Small intestine (tissue), 7 donors: ENCODE measurements at regions not wholly inside any gene's neighbourhood (a gene's known extent, or its start where the extent isn't known, plus 50 kb on each side); places are given as distances from the start of the nearest gene placed in this dataset.

Experiments used
- DNase-seq, 2 donors: peaks; one replicate each; pipeline versions ENCODE4 v3.0.0 to v3.0.0-alpha.2; 2013
- FAIRE-seq: peaks from 2 replicates; lab custom pipeline; 2012; peaks lifted over from hg19 to GRCh38; lab: Jason Lieb, UNC
- H3K27ac ChIP-seq, 3 donors: one replicate each; pipeline ENCODE4 v1.5.1; 2013; ENCODE audit warnings: low read length in 2 of 3, mild to moderate bottlenecking in 2 of 3, control low read depth in 1 of 3, inconsistent platforms in 1 of 3, low read depth in 1 of 3, moderate library complexity in 1 of 3
- H3K27me3 ChIP-seq, 3 donors: one replicate each; pipeline ENCODE4 v1.6.1; 2013; ENCODE audit warnings: low read length in 3 of 3, inconsistent platforms in 1 of 3; ENCODE audit not compliant: control insufficient read depth in 3 of 3, insufficient read depth in 3 of 3
- H3K36me3 ChIP-seq, 3 donors: one replicate each; pipeline ENCODE4 v1.6.1; 2013; ENCODE audit warnings: low read length in 3 of 3, inconsistent platforms in 1 of 3, low read depth in 1 of 3, mild to moderate bottlenecking in 1 of 3, moderate library complexity in 1 of 3; ENCODE audit not compliant: control insufficient read depth in 3 of 3, insufficient read depth in 2 of 3
- H3K4me1 ChIP-seq, 3 donors: one replicate each; pipeline ENCODE4 v1.6.1; 2013; ENCODE audit warnings: low read length in 2 of 3, inconsistent platforms in 1 of 3, low read depth in 1 of 3, mild to moderate bottlenecking in 1 of 3, moderate library complexity in 1 of 3; ENCODE audit not compliant: control insufficient read depth in 3 of 3, insufficient read depth in 2 of 3
- H3K4me3 ChIP-seq, 3 donors: one replicate each; pipeline ENCODE4 v1.5.1; 2013; ENCODE audit warnings: low read length in 3 of 3, control low read depth in 1 of 3, inconsistent platforms in 1 of 3, low read depth in 1 of 3, mild to moderate bottlenecking in 1 of 3, moderate library complexity in 1 of 3
- H3K9me3 ChIP-seq, 2 donors: one replicate each; pipeline ENCODE4 v1.6.1; 2013; ENCODE audit warnings: low read depth in 1 of 2, low read length in 1 of 2; ENCODE audit not compliant: control insufficient read depth in 2 of 2, insufficient read depth in 1 of 2
- WGBS, 3 donors: extraction: QIAGEN DNeasy Blood & Tissue Kit; methylation state at CpG; one replicate each; pipeline ENCODE4 v1.1.7; 2013; 5-methylcytosine and 5-hydroxymethylcytosine counted together
- donor health status: healthy with polysubstance abuse.
- donor health status: control.
- donor health status: control.
- donor health status: Bipolar disorder and iron deficiency.
- donor health status: healthy.

GRCh38 chr2:138124521-138124920 is 160.2 kb downstream of the HNMT start:
- H3K9me3 ChIP-seq = peaks cover 0 to 2% of the 10 kb centered on the region in 2 donors
- H3K4me3 ChIP-seq = no peak overlapping the region
- H3K36me3 ChIP-seq = no peaks in the 10 kb centered on the region
- 94 to 98% (median 95%) methylated on average over 2 of the region's 2 CpGs for WGBS, 3 donors
- no peak overlapping the region for H3K27ac ChIP-seq
- H3K4me1 ChIP-seq = no peaks in the 10 kb centered on the region
- FAIRE-seq (no peak), DNase-seq (no peak)
- no peaks in the 10 kb centered on the region for H3K27me3 ChIP-seq

GRCh38 chr2:138125306-138126288 is 161.3 kb downstream of the HNMT start:
- H3K36me3 ChIP-seq = no peaks in the 10 kb centered on the region
- no peaks in the 10 kb centered on the region for H3K4me1 ChIP-seq
- H3K27ac ChIP-seq = no peak overlapping the region
- FAIRE-seq (no peak), DNase-seq (peak in 1 of 2 donors; percentile 2)
- 86 to 91% (median 90%) methylated on average over 11 of the region's 11 CpGs for WGBS, 3 donors
- H3K4me3 ChIP-seq = no peak overlapping the region
- H3K27me3 ChIP-seq = no peaks in the 10 kb centered on the region
- H3K9me3 ChIP-seq = peaks cover 0 to 2% of the 10 kb centered on the region in 2 donors

DNA sequence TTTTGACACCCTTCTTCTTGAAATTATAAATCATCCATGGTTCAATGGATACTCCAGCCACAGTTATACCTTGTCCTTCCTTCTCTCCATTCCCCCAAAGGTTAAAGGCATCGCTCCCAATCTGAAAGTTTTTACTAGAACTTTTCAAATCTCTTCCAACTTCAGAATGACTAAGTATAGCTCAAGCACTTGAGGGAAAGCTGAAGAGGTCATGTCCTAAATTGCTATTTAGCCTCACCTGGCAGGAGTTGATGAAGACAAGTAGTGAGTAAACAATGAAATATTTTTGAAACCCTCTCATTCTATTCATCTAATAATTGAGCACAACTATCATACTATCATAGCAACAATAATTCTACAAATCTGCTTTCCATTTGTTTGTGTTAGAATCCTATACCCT is 167.8 kb downstream of the HNMT start:
- Histone ChIP-seq H3K36me3 (no peaks in the 10 kb centered on the region), H3K9me3 (no peaks in the 10 kb centered on the region), H3K4me3 (no peak overlapping the region), H3K27me3 (no peaks in the 10 kb centered on the region), H3K4me1 (no peaks in the 10 kb centered on the region), H3K27ac (no peak overlapping the region)
- DNase-seq = no peak
- FAIRE-seq = no peak
- 86 to 96% (median 93%) methylated on average over 1 of the region's 1 CpG for WGBS, 3 donors

- no peaks in the 10 kb centered on the region for H3K4me1 ChIP-seq
- no peak overlapping the region for H3K4me3 ChIP-seq
- no peaks in the 10 kb centered on the region for H3K36me3 ChIP-seq
- DNase-seq = peak; percentile 3 to 31
- FAIRE-seq = no peak
- H3K27ac ChIP-seq = no peak overlapping the region
- no peaks in the 10 kb centered on the region for H3K9me3 ChIP-seq
- H3K27me3 ChIP-seq = no peaks in the 10 kb centered on the region
These were observed 173.7 kb downstream of the HNMT start for GRCh38 chr2:138137949-138138348.

GRCh38 chr2:138147796-138148195 is 183.5 kb downstream of the HNMT start:
- 94% methylated on average over 2 of the region's 2 CpGs for WGBS, 3 donors
- Histone ChIP-seq H3K27me3 (no peaks in the 10 kb centered on the region), H3K36me3 (peaks cover 0 to 2% (median 0%) of the 10 kb centered on the region in 3 donors), H3K27ac (no peak overlapping the region), H3K9me3 (no peaks in the 10 kb centered on the region), H3K4me3 (no peak overlapping the region), H3K4me1 (no peaks in the 10 kb centered on the region)
- no peak for DNase-seq
- no peak for FAIRE-seq

DNA sequence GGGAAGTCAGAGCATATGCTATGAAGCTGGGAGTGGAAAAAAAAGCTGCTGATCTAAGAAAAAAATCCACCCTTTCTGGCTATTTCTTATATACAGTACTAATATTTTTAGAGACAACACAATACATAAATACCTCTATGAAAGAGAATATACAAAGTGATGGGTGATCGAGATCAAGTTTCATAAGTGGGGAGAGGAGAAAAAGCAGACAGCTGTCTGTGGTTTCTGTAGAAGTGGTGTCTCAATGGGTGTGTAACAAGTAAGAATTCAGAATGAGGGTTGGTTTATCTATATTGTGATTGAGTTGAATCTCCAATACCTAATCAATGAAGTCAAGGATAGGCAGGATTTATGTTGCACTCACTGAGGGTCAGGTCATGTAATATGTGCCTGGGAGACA is 191.0 kb downstream of the HNMT start:
- no peak for FAIRE-seq
- no peak overlapping the region for H3K4me3 ChIP-seq
- H3K36me3 ChIP-seq = peaks cover 0 to 2% (median 0%) of the 10 kb centered on the region in 3 donors
- no peaks in the 10 kb centered on the region for H3K27me3 ChIP-seq
- no peaks in the 10 kb centered on the region for H3K9me3 ChIP-seq
- H3K4me1 ChIP-seq = no peaks in the 10 kb centered on the region
- 74 to 87% (median 79%) methylated on average over 1 of the region's 1 CpG for WGBS, 3 donors
- no peak overlapping the region for H3K27ac ChIP-seq
- DNase-seq = no peak

- Histone ChIP-seq H3K4me3 (no peak overlapping the region), H3K9me3 (no peaks in the 10 kb centered on the region), H3K36me3 (no peaks in the 10 kb centered on the region), H3K4me1 (no peaks in the 10 kb centered on the region), H3K27me3 (no peaks in the 10 kb centered on the region), H3K27ac (no peak overlapping the region)
- 80 to 87% (median 87%) methylated on average over 4 of the region's 4 CpGs for WGBS, 3 donors
- FAIRE-seq (no peak), DNase-seq (no peak)
These were observed 193.1 kb downstream of the HNMT start for GRCh38 chr2:138157372-138157771.

- no peak for FAIRE-seq
- no peaks in the 10 kb centered on the region for H3K27me3 ChIP-seq
- no peaks in the 10 kb centered on the region for H3K4me1 ChIP-seq
- H3K36me3 ChIP-seq = no peaks in the 10 kb centered on the region
- no peak overlapping the region for H3K4me3 ChIP-seq
- DNase-seq = no peak
- peaks cover 0 to 9% of the 10 kb centered on the region in 2 donors for H3K9me3 ChIP-seq
- H3K27ac ChIP-seq = no peak overlapping the region
- WGBS, 3 donors = 63 to 75% (median 68%) methylated on average over 5 of the region's 5 CpGs
These were observed 206.2 kb downstream of the HNMT start for GRCh38 chr2:138170485-138170884.
